ENCODE measurements at regions not wholly inside any gene's neighbourhood (a gene's known extent, or its start where the extent isn't known, plus 50 kb on each side); places are given as distances from the start of the nearest gene placed in this dataset.

GRCh38 chr4:138537731-138538490 lies 295.8 kb upstream of the SLC7A11 start:
- ChIA-PET POLR2A (no interaction called here), CTCF (interaction anchor here (1.1 to 1.2 kb wide), 2 partner anchors 15 to 18 kb away, joined by 4 read pairs; no protein-coding TSS in a partner anchor)
- no peak overlapping the region for H3K4me3 ChIP-seq (ENCODE audit: low read depth, low read length)
- DNase-seq (ENCODE audit: low read depth, low spot score): no peak
- TF ChIP-seq CTCF (IDR thresholded peaks at IDR 0.05; ENCODE audit: insufficient read depth, low read length, missing control alignments): no peak

GRCh38 chr4:138535316-138535715 lies 293.2 kb upstream of the SLC7A11 start:
- CTCF ChIA-PET: interaction anchor here (1.5 kb wide), 1 partner anchor 13 kb away, joined by 5 read pairs; no protein-coding TSS in a partner anchor
- DNase-seq (ENCODE audit: low read depth, low spot score): no peak
- POLR2A ChIA-PET: no interaction called here
- H3K4me3 ChIP-seq (ENCODE audit: low read depth, low read length): no peak overlapping the region
- no peak for TF ChIP-seq CTCF (IDR thresholded peaks at IDR 0.05; ENCODE audit: insufficient read depth, low read length, missing control alignments)

- TF ChIP-seq CTCF (IDR thresholded peaks at IDR 0.05; ENCODE audit: insufficient read depth, low read length, missing control alignments): peak; percentile 18
- no peak overlapping the region for H3K4me3 ChIP-seq (ENCODE audit: low read depth, low read length)
- no peak for DNase-seq (ENCODE audit: low read depth, low spot score)
- ChIA-PET POLR2A (no interaction called here), CTCF (interaction anchor here (0.7 to 3.4 kb wide), 15 partner anchors 11 to 487 kb away, joined by 3 to 19 read pairs (median 3); no protein-coding TSS in a partner anchor)
Measured at GRCh38 chr4:138522366-138522765, 280.2 kb upstream of the SLC7A11 start.

GRCh38 chr4:138521809-138522208 lies 279.7 kb upstream of the SLC7A11 start:
- DNase-seq (ENCODE audit: low read depth, low spot score): no peak
- H3K4me3 ChIP-seq (ENCODE audit: low read depth, low read length): no peak overlapping the region
- CTCF ChIA-PET: interaction anchor here (0.7 to 3.4 kb wide), 11 partner anchors 11 to 486 kb away, joined by 3 to 19 read pairs (median 4); no protein-coding TSS in a partner anchor
- TF ChIP-seq CTCF (IDR thresholded peaks at IDR 0.05; ENCODE audit: insufficient read depth, low read length, missing control alignments): no peak
- POLR2A ChIA-PET: interaction anchor here (0.7 kb wide), 1 partner anchor 427 kb away, joined by 3 read pairs; no protein-coding TSS in a partner anchor

GRCh38 chr4:138519436-138519835 lies 277.3 kb upstream of the SLC7A11 start:
- no peak for TF ChIP-seq CTCF (IDR thresholded peaks at IDR 0.05; ENCODE audit: insufficient read depth, low read length, missing control alignments)
- POLR2A ChIA-PET: no interaction called here
- no peak overlapping the region for H3K4me3 ChIP-seq (ENCODE audit: low read depth, low read length)
- CTCF ChIA-PET: no interaction called here
- no peak for DNase-seq (ENCODE audit: low read depth, low spot score)

- CTCF ChIA-PET: interaction anchor here (1.2 kb wide), 1 partner anchor 65 kb away, joined by 3 read pairs; no protein-coding TSS in a partner anchor
- no peak overlapping the region for H3K4me3 ChIP-seq (ENCODE audit: low read depth, low read length)
- no peak for TF ChIP-seq CTCF (IDR thresholded peaks at IDR 0.05; ENCODE audit: insufficient read depth, low read length, missing control alignments)
- DNase-seq (ENCODE audit: low read depth, low spot score): no peak
- POLR2A ChIA-PET: no interaction called here
Measured at GRCh38 chr4:138513535-138513934, 271.4 kb upstream of the SLC7A11 start.

Data from AG04449 (cell line).